ENCODE measurements at regions not wholly inside any gene's neighbourhood (a gene's known extent, or its start where the extent isn't known, plus 50 kb on each side); places are given as distances from the start of the nearest gene placed in this dataset.

- Histone ChIP-seq H3K36me3 (peaks cover 0 to 12% (median 0%) of the 10 kb centered on the region in 3 donors), H3K27me3 (no peaks in the 10 kb centered on the region), H3K4me1 (peaks cover 0 to 90% (median 31%) of the 10 kb centered on the region in 4 donors), H3K27ac (peak overlapping the region; percentile 70 to 92 (median 86)), H3K4me3 (peak overlapping the region; percentile 8 to 49 (median 32)), H3K9me3 (no peaks in the 10 kb centered on the region)
- TF ChIP-seq EP300 (IDR thresholded peaks at IDR 0.05), result no peak
- DNase-seq (ENCODE audit: low spot score in 2 of 2), result no peak
- WGBS, 2 donors, result 55% methylated on average over 7 of the region's 7 CpGs
These were observed 206.9 kb upstream of the KLF14 start for GRCh38 chr7:130940907-130941306.

- Histone ChIP-seq H3K36me3 (peaks cover 0 to 11% (median 0%) of the 10 kb centered on the region in 3 donors), H3K4me3 (peak overlapping the region; percentile 8 to 49 (median 32)), H3K27me3 (no peaks in the 10 kb centered on the region), H3K9me3 (no peaks in the 10 kb centered on the region), H3K27ac (peak overlapping the region; percentile 70 to 92 (median 86)), H3K4me1 (peaks cover 0 to 92% (median 35%) of the 10 kb centered on the region in 4 donors)
- DNase-seq (ENCODE audit: low spot score in 2 of 2), result peak in 1 of 2 donors; percentile 56
- no peak for TF ChIP-seq CTCF (IDR thresholded peaks at IDR 0.05)
- TF ChIP-seq EP300 (IDR thresholded peaks at IDR 0.05), result peak in 1 of 2 donors; percentile 55
- peak in 1 of 2 donors; percentile 39 for TF ChIP-seq POLR2A (IDR thresholded peaks at IDR 0.05)
- WGBS, 2 donors, result 19 to 37% methylated on average over 20 of the region's 20 CpGs
These were observed 207.6 kb upstream of the KLF14 start for GRCh38 chr7:130941322-130942210.

- peak overlapping the region in 3 of 4 donors; percentile 25 to 49 (median 39) for H3K4me3 ChIP-seq
- TF ChIP-seq EP300 (IDR thresholded peaks at IDR 0.05) (peak in 1 of 2 donors; percentile 85), CTCF (IDR thresholded peaks at IDR 0.05) (no peak), POLR2A (IDR thresholded peaks at IDR 0.05) (peak; percentile 45 to 54)
- peaks cover 0 to 11% (median 0%) of the 10 kb centered on the region in 3 donors for H3K36me3 ChIP-seq
- peaks cover 0 to 89% (median 33%) of the 10 kb centered on the region in 4 donors for H3K4me1 ChIP-seq
- no peaks in the 10 kb centered on the region for H3K9me3 ChIP-seq
- H3K27me3 ChIP-seq, result no peaks in the 10 kb centered on the region
- WGBS, 2 donors, result 27 to 28% methylated on average over 10 of the region's 10 CpGs
- peak; percentile 45 to 76 for DNase-seq (ENCODE audit: low spot score in 2 of 2)
- peak overlapping the region; percentile 70 to 92 (median 86) for H3K27ac ChIP-seq
These were observed 208.4 kb upstream of the KLF14 start for GRCh38 chr7:130942211-130942964.

GRCh38 chr7:130943336-130943901 is 209.4 kb upstream of the KLF14 start:
- H3K27ac ChIP-seq, result peak overlapping the region; percentile 70 to 92 (median 86)
- peaks cover 0 to 11% (median 0%) of the 10 kb centered on the region in 3 donors for H3K36me3 ChIP-seq
- no peak for DNase-seq (ENCODE audit: low spot score in 2 of 2)
- TF ChIP-seq CTCF (IDR thresholded peaks at IDR 0.05) (no peak), POLR2A (IDR thresholded peaks at IDR 0.05) (no peak), EP300 (IDR thresholded peaks at IDR 0.05) (peak; percentile 74 to 85)
- peak overlapping the region in 3 of 4 donors; percentile 5 to 37 (median 34) for H3K4me3 ChIP-seq
- WGBS, 2 donors, result 18% methylated on average over 9 of the region's 9 CpGs
- no peaks in the 10 kb centered on the region for H3K9me3 ChIP-seq
- H3K27me3 ChIP-seq, result no peaks in the 10 kb centered on the region
- peaks cover 0 to 89% (median 30%) of the 10 kb centered on the region in 4 donors for H3K4me1 ChIP-seq

- Histone ChIP-seq H3K4me3 (no peak overlapping the region), H3K27ac (peak overlapping the region; percentile 70 to 92 (median 86)), H3K9me3 (no peaks in the 10 kb centered on the region), H3K4me1 (peaks cover 0 to 89% (median 29%) of the 10 kb centered on the region in 4 donors), H3K36me3 (peaks cover 0 to 11% (median 0%) of the 10 kb centered on the region in 3 donors), H3K27me3 (no peaks in the 10 kb centered on the region)
- 68 to 69% methylated on average over 3 of the region's 3 CpGs for WGBS, 2 donors
- DNase-seq (ENCODE audit: low spot score in 2 of 2), result no peak
- TF ChIP-seq CTCF (IDR thresholded peaks at IDR 0.05) (no peak), POLR2A (IDR thresholded peaks at IDR 0.05) (no peak), EP300 (IDR thresholded peaks at IDR 0.05) (no peak)
These were observed 210.0 kb upstream of the KLF14 start for GRCh38 chr7:130943981-130944380.

Measured in tibial nerve (tissue), 4 donors.